ENCODE measurements at regions not wholly inside any gene's neighbourhood (a gene's known extent, or its start where the extent isn't known, plus 50 kb on each side); places are given as distances from the start of the nearest gene placed in this dataset.
"Not testable (repeated sequence)": the region's sequence is repeated elsewhere in the genome, so short reads cannot be mapped to it uniquely, and the experiment has no call there.

GRCh38 chr1:102715150-102715549, 393.2 kb downstream of the COL11A1 start:
- no peaks in the 10 kb centered on the region for H3K27me3 ChIP-seq (ENCODE audit: control insufficient read depth in 2 of 2, insufficient read depth in 1 of 2, low read length in 1 of 2)
- H3K4me3 ChIP-seq (ENCODE audit: low read length in 2 of 2): no peak overlapping the region
- H3K27ac ChIP-seq (ENCODE audit: low read depth in 1 of 2, low read length in 1 of 2): no peak overlapping the region
- H3K4me1 ChIP-seq (ENCODE audit: control insufficient read depth in 2 of 2, insufficient read depth in 2 of 2, low read length in 2 of 2): no peaks in the 10 kb centered on the region
- no peaks in the 10 kb centered on the region for H3K36me3 ChIP-seq (ENCODE audit: control insufficient read depth in 2 of 2, insufficient read depth in 2 of 2, low read length in 1 of 2)
- no peak for DNase-seq (ENCODE audit: low read depth in 6 of 9, low spot score in 9 of 9)
- H3K9me3 ChIP-seq (ENCODE audit: control insufficient read depth in 2 of 2, insufficient read depth in 1 of 2, low read length in 1 of 2): no peaks in the 10 kb centered on the region
- 92% methylated on average over 4 of the region's 4 CpGs for WGBS

- Histone ChIP-seq H3K4me1 (ENCODE audit: control insufficient read depth in 2 of 2, insufficient read depth in 2 of 2, low read length in 2 of 2) (no peaks in the 10 kb centered on the region), H3K36me3 (ENCODE audit: control insufficient read depth in 2 of 2, insufficient read depth in 2 of 2, low read length in 1 of 2) (no peaks in the 10 kb centered on the region), H3K4me3 (ENCODE audit: low read length in 2 of 2) (no peak overlapping the region), H3K27me3 (ENCODE audit: control insufficient read depth in 2 of 2, insufficient read depth in 1 of 2, low read length in 1 of 2) (no peaks in the 10 kb centered on the region), H3K27ac (ENCODE audit: low read depth in 1 of 2, low read length in 1 of 2) (no peak overlapping the region), H3K9me3 (ENCODE audit: control insufficient read depth in 2 of 2, insufficient read depth in 1 of 2, low read length in 1 of 2) (no peaks in the 10 kb centered on the region)
- DNase-seq (ENCODE audit: low read depth in 6 of 9, low spot score in 9 of 9): no peak
- WGBS: 81% methylated on average over 1 of the region's 1 CpG
These were observed 408.8 kb downstream of the COL11A1 start for GRCh38 chr1:102699524-102699923.

GRCh38 chr1:102693345-102693744, 415.0 kb downstream of the COL11A1 start:
- H3K4me1 ChIP-seq (ENCODE audit: control insufficient read depth in 2 of 2, insufficient read depth in 2 of 2, low read length in 2 of 2): no peaks in the 10 kb centered on the region
- WGBS: 86% methylated on average over 1 of the region's 1 CpG
- DNase-seq (ENCODE audit: low read depth in 6 of 9, low spot score in 9 of 9): no peak
- H3K27ac ChIP-seq (ENCODE audit: low read depth in 1 of 2, low read length in 1 of 2): no peak overlapping the region
- H3K9me3 ChIP-seq (ENCODE audit: control insufficient read depth in 2 of 2, insufficient read depth in 1 of 2, low read length in 1 of 2): no peaks in the 10 kb centered on the region
- H3K36me3 ChIP-seq (ENCODE audit: control insufficient read depth in 2 of 2, insufficient read depth in 2 of 2, low read length in 1 of 2): no peaks in the 10 kb centered on the region
- H3K27me3 ChIP-seq (ENCODE audit: control insufficient read depth in 2 of 2, insufficient read depth in 1 of 2, low read length in 1 of 2): no peaks in the 10 kb centered on the region
- no peak overlapping the region for H3K4me3 ChIP-seq (ENCODE audit: low read length in 2 of 2)

- Histone ChIP-seq H3K27me3 (ENCODE audit: control insufficient read depth in 2 of 2, insufficient read depth in 1 of 2, low read length in 1 of 2) (no peaks in the 10 kb centered on the region), H3K27ac (ENCODE audit: low read depth in 1 of 2, low read length in 1 of 2) (no peak overlapping the region), H3K36me3 (ENCODE audit: control insufficient read depth in 2 of 2, insufficient read depth in 2 of 2, low read length in 1 of 2) (no peaks in the 10 kb centered on the region), H3K9me3 (ENCODE audit: control insufficient read depth in 2 of 2, insufficient read depth in 1 of 2, low read length in 1 of 2) (no peaks in the 10 kb centered on the region), H3K4me1 (ENCODE audit: control insufficient read depth in 2 of 2, insufficient read depth in 2 of 2, low read length in 2 of 2) (no peaks in the 10 kb centered on the region), H3K4me3 (ENCODE audit: low read length in 2 of 2) (no peak overlapping the region)
- WGBS: 86% methylated on average over 1 of the region's 1 CpG
- DNase-seq (ENCODE audit: low read depth in 6 of 9, low spot score in 9 of 9): no peak
These were observed 416.7 kb downstream of the COL11A1 start for GRCh38 chr1:102691592-102692090.

- no peak for DNase-seq (ENCODE audit: low read depth in 6 of 9, low spot score in 9 of 9)
These were observed 420.9 kb downstream of the COL11A1 start for GRCh38 chr1:102687383-102687782.

GRCh38 chr1:102661481-102661880, 446.8 kb downstream of the COL11A1 start:
- no peak overlapping the region for H3K27ac ChIP-seq (ENCODE audit: low read depth in 1 of 2, low read length in 1 of 2)
- peaks cover 2 to 11% of the 10 kb centered on the region in 2 donors for H3K9me3 ChIP-seq (ENCODE audit: control insufficient read depth in 2 of 2, insufficient read depth in 1 of 2, low read length in 1 of 2)
- no peaks in the 10 kb centered on the region for H3K27me3 ChIP-seq (ENCODE audit: control insufficient read depth in 2 of 2, insufficient read depth in 1 of 2, low read length in 1 of 2)
- H3K36me3 ChIP-seq (ENCODE audit: control insufficient read depth in 2 of 2, insufficient read depth in 2 of 2, low read length in 1 of 2): no peaks in the 10 kb centered on the region
- WGBS: 96% methylated on average over 13 of the region's 13 CpGs
- no peak for DNase-seq (ENCODE audit: low read depth in 6 of 9, low spot score in 9 of 9)
- no peak overlapping the region for H3K4me3 ChIP-seq (ENCODE audit: low read length in 2 of 2)
- no peaks in the 10 kb centered on the region for H3K4me1 ChIP-seq (ENCODE audit: control insufficient read depth in 2 of 2, insufficient read depth in 2 of 2, low read length in 2 of 2)

More at GRCh38 chr1:102687383-102687782, 420.9 kb downstream of the COL11A1 start:
- 81% methylated on average over 2 of the region's 2 CpGs for WGBS
- Histone ChIP-seq H3K27me3 (ENCODE audit: control insufficient read depth in 2 of 2, insufficient read depth in 1 of 2, low read length in 1 of 2) (no peaks in the 10 kb centered on the region), H3K4me3 (ENCODE audit: low read length in 2 of 2) (no peak overlapping the region), H3K4me1 (ENCODE audit: control insufficient read depth in 2 of 2, insufficient read depth in 2 of 2, low read length in 2 of 2) (no peaks in the 10 kb centered on the region), H3K36me3 (ENCODE audit: control insufficient read depth in 2 of 2, insufficient read depth in 2 of 2, low read length in 1 of 2) (no peaks in the 10 kb centered on the region), H3K9me3 (ENCODE audit: control insufficient read depth in 2 of 2, insufficient read depth in 1 of 2, low read length in 1 of 2) (no peaks in the 10 kb centered on the region), H3K27ac (ENCODE audit: low read depth in 1 of 2, low read length in 1 of 2) (no peak overlapping the region)

GRCh38 chr1:102659876-102660483, 448.3 kb downstream of the COL11A1 start:
- H3K9me3 ChIP-seq (ENCODE audit: control insufficient read depth in 2 of 2, insufficient read depth in 1 of 2, low read length in 1 of 2): peaks cover 2 to 11% of the 10 kb centered on the region in 2 donors
- not testable (repeated sequence) for DNase-seq (ENCODE audit: low read depth in 6 of 9, low spot score in 9 of 9); H3K36me3 ChIP-seq (ENCODE audit: control insufficient read depth in 2 of 2, insufficient read depth in 2 of 2, low read length in 1 of 2); H3K4me3 ChIP-seq (ENCODE audit: low read length in 2 of 2); H3K27ac ChIP-seq (ENCODE audit: low read depth in 1 of 2, low read length in 1 of 2); H3K27me3 ChIP-seq (ENCODE audit: control insufficient read depth in 2 of 2, insufficient read depth in 1 of 2, low read length in 1 of 2); H3K4me1 ChIP-seq (ENCODE audit: control insufficient read depth in 2 of 2, insufficient read depth in 2 of 2, low read length in 2 of 2)
- 96% methylated on average over 47 of the region's 47 CpGs for WGBS

- H3K9me3 ChIP-seq (ENCODE audit: control insufficient read depth in 2 of 2, insufficient read depth in 1 of 2, low read length in 1 of 2): no peaks in the 10 kb centered on the region
- WGBS: 95% methylated on average over 8 of the region's 8 CpGs
- no peak for DNase-seq (ENCODE audit: low read depth in 6 of 9, low spot score in 9 of 9)
- no peaks in the 10 kb centered on the region for H3K4me1 ChIP-seq (ENCODE audit: control insufficient read depth in 2 of 2, insufficient read depth in 2 of 2, low read length in 2 of 2)
- no peak overlapping the region for H3K4me3 ChIP-seq (ENCODE audit: low read length in 2 of 2)
- H3K27ac ChIP-seq (ENCODE audit: low read depth in 1 of 2, low read length in 1 of 2): no peak overlapping the region
- no peaks in the 10 kb centered on the region for H3K36me3 ChIP-seq (ENCODE audit: control insufficient read depth in 2 of 2, insufficient read depth in 2 of 2, low read length in 1 of 2)
- no peaks in the 10 kb centered on the region for H3K27me3 ChIP-seq (ENCODE audit: control insufficient read depth in 2 of 2, insufficient read depth in 1 of 2, low read length in 1 of 2)
These were observed 453.3 kb downstream of the COL11A1 start for GRCh38 chr1:102655034-102655433.

GRCh38 chr1:102640872-102641271, 467.4 kb downstream of the COL11A1 start:
- H3K27ac ChIP-seq (ENCODE audit: low read depth in 1 of 2, low read length in 1 of 2): no peak overlapping the region
- WGBS: 81% methylated on average over 1 of the region's 1 CpG
- DNase-seq (ENCODE audit: low read depth in 6 of 9, low spot score in 9 of 9): no peak
- no peaks in the 10 kb centered on the region for H3K27me3 ChIP-seq (ENCODE audit: control insufficient read depth in 2 of 2, insufficient read depth in 1 of 2, low read length in 1 of 2)
- H3K4me3 ChIP-seq (ENCODE audit: low read length in 2 of 2): no peak overlapping the region
- no peaks in the 10 kb centered on the region for H3K9me3 ChIP-seq (ENCODE audit: control insufficient read depth in 2 of 2, insufficient read depth in 1 of 2, low read length in 1 of 2)
- H3K36me3 ChIP-seq (ENCODE audit: control insufficient read depth in 2 of 2, insufficient read depth in 2 of 2, low read length in 1 of 2): no peaks in the 10 kb centered on the region
- no peaks in the 10 kb centered on the region for H3K4me1 ChIP-seq (ENCODE audit: control insufficient read depth in 2 of 2, insufficient read depth in 2 of 2, low read length in 2 of 2)

Data from thymus (tissue), 11 donors.